DMS53 treated with DMSO at 0.1 percent for 48 hours (cell line): ENCODE measurements at regions not wholly inside any gene's neighbourhood (a gene's known extent, or its start where the extent isn't known, plus 50 kb on each side); places are given as distances from the start of the nearest gene placed in this dataset.
"Not testable (repeated sequence)": the region's sequence is repeated elsewhere in the genome, so short reads cannot be mapped to it uniquely, and the experiment has no call there.

Source experiments
- DNase-seq: peaks from one replicate; lab custom pipeline; 2025; ENCODE audit not compliant: unreplicated experiment; lab: John Stamatoyannopoulos, UW

GRCh38 chr5:25405850-25406249 lies 761.1 kb upstream of the CDH10 start:
- no peak for DNase-seq

GRCh38 chr5:25399878-25400480 lies 755.2 kb upstream of the CDH10 start:
- no peak for DNase-seq

DNA sequence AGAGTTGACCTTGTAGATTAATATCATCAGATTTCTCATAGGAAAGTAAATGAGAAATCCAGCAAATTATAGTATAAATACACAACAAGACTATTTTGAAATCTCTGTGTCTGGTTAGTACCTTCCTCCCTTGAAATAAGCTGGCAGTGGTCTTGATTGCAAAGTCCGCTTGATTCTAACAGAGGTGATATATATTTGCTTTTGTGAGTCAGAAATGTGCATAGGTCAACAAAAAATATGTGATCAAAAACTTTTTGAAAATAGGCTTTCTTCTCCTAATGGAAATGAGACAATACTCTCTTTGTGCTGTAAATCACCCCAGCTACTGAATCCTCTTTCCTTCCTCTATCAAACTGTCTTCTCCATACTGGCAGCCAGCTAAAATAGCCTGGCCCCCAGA lies 749.2 kb upstream of the CDH10 start:
- DNase-seq: no peak

DNA sequence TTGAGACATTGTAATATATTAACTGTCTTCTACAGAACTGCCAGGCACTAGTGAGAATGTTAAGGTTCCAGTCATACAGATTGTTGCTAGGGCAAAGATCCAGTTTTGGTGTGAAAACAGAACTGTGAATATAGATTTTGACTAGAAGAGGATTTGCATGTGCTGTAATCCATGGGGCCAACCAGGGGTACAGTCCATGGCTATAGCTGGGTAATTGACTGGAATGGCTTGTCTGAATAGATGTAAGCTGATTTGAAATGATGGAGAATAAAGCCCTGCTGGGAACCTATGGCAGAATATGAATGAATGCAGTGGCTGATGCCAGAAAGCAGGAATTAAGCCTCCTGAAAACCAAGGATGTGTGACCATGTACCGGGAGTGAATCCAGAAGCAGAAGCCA lies 748.5 kb upstream of the CDH10 start:
- DNase-seq: no peak

GRCh38 chr5:25387953-25388352 lies 743.2 kb upstream of the CDH10 start:
- no peak for DNase-seq

- DNase-seq: no peak
Measured at GRCh38 chr5:25362799-25363198, 718.0 kb upstream of the CDH10 start.

DNA sequence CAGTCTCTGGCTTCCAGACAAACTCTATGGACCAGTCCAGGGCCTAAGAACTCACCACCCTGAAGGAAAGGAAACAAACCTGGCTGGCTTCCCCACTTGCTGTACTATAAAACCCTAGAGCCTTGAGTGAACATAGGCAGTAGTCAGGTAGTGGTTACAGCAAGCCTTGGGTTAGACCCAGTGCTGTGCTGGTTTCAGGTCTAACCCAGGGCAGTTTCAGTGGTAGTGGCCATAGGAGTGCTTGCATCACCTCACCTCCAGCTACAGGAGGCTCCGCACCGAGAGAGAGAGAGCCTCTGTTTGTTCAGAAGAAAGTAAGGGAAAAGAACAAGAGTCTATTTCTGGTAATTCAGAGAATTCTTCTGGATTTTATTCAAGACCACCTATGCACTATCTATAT lies 714.1 kb upstream of the CDH10 start:
- DNase-seq: no peak

- DNase-seq: no peak
Measured at GRCh38 chr5:25357605-25358004, 712.8 kb upstream of the CDH10 start.

- no peak for DNase-seq
Measured at GRCh38 chr5:25349746-25350145, 705.0 kb upstream of the CDH10 start.

DNA sequence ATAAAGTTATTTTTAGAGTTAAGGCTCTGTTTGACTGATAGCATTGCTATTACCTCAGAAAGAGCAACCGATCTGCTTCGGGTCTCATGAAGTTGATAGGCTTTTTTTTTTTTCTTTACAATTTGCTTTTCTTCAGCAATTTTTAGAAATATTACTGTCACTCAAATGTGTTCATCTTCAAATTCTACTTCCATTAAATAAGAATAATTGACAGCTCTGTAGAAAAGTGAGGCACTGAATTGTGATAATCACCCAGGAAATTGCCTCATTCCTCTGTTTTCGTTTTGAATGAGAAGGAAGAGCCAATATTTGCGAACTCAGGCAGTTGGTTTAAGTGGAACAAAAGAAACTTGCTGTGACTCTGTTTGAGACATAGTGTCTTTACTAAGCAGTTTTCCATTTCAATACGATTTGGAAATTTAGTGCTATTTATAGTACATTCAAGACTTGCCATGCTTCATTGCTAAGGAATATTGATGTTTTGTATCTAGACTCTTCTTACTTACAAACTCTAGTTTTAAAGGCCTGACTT lies 700.5 kb upstream of the CDH10 start:
- peak; percentile 64 for DNase-seq

GRCh38 chr5:25339541-25339940 lies 694.8 kb upstream of the CDH10 start:
- DNase-seq: no peak

DNA sequence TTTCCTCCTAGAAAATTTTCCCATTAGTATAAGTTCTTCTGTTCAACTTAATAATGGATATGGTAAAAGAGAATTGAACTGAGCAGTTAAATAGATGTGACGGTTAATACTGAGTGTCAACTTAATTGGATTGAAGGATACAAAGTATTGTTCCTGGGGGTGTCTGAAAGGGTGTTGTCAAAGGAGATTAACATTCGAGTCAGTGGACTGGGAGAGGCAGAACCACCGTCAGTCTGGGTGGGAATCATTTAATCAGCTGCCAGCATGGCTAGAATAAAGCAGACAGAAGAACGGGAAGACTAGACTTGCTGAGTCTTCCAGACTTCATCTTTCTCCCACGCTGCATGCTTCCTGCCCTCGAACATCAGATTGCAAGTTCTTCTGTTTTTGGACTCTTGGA lies 689.6 kb upstream of the CDH10 start:
- no peak for DNase-seq

DNA sequence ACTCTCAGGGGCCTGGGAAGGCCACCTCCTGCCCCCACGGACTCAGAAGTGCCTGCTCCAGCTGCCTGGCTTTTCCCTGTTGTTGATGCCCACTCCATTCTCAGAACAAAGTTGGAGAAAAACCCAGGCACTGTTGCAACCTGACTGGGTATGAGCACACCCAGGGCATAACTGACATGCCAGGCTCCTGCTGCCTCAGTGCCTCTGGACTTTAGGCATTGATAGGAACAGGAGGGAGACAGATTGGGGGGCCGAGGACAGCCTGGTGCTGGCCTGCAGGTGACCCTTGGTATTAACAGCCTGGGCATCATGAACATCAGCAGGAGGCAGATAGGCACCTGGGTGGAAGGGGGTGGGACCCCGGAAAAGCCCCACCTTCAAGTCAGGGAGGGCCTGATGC lies 685.9 kb upstream of the CDH10 start:
- DNase-seq: no peak

- no peak for DNase-seq
Measured at GRCh38 chr5:25327172-25327571, 682.4 kb upstream of the CDH10 start.

DNA sequence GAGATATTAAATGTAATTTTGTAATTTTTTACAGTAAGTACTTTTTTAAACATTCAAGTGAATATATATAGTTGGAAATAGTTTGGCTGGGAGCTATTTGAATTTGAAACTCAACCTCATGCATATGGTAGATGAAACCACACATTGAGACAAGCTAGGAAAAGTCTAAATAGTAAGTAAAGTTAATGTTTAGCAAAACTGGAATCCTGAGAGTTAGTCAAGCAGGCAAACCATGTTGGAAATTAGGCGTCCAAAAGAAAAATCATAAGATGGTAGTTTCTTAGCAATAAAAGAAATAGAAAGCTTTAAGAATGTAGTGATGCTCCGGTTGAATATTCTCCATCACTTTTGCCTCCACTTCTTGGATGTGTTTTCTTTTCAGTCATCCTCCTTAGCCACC lies 657.1 kb upstream of the CDH10 start:
- no peak for DNase-seq

GRCh38 chr5:25295067-25295466 lies 650.3 kb upstream of the CDH10 start:
- no peak for DNase-seq

DNA sequence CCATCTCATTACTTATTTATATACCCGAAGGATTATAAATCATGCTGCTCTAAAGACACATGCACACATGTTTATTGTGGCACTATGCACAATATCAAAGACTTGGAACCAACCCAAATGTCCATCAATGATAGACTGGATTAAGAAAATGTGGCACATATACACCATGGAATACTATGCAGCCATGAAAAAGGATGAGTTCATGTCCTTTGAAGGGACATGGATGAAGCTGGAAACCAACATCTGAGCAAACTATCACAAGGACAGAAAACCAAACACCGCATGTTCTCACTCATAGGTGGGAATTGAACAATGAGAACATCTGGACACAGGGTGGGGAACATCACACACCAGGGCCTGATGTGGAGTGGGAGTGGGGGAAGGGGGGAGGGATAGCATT lies 645.0 kb upstream of the CDH10 start:
- DNase-seq: not testable (repeated sequence)

- DNase-seq: no peak
Measured at GRCh38 chr5:25286319-25286718, 641.5 kb upstream of the CDH10 start.

GRCh38 chr5:25285136-25285535 lies 640.4 kb upstream of the CDH10 start:
- DNase-seq: no peak

GRCh38 chr5:25263507-25263906 lies 618.7 kb upstream of the CDH10 start:
- not testable (repeated sequence) for DNase-seq

GRCh38 chr5:25262221-25262620 lies 617.4 kb upstream of the CDH10 start:
- DNase-seq: no peak

DNA sequence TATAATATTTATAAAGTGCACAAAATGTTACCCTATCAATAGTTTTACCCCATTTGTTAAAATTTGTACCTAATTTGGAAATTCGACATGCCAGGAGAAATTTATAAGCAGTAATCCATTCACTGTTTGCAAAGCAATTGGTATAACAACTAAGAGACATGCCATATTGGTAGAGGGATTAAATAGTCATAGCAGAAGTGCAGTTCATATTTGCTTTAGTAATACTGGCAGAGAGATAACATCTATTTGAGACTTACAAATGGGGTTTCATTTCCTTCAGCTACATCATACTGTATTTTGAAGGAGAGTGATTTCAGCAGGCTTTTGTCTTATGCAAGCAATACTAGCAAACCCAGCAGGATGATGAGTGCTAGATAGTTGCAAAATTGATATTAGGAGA lies 610.4 kb upstream of the CDH10 start:
- peak; percentile 99 for DNase-seq

DNA sequence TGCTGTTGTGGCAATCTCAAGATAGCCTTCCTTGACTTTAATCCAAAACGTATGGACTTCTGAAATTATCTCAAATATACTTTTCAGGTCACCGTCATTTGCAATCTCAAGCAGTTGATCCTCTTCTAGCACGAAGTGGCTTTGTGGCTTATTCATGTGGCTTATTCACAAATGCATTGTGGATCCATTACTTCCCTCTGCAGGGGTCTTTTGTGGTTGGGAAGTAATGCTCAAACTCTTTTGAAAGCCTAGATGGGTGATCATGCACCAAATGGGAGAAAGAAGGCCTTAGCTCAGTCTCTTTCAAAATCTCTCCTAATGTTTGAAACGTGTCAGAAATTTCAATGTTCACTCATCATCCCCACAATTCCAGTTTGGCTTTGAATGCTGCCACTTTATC lies 597.2 kb upstream of the CDH10 start:
- DNase-seq: no peak
